GM21737 (cell line): ENCODE measurements at regions not wholly inside any gene's neighbourhood (a gene's known extent, or its start where the extent isn't known, plus 50 kb on each side); places are given as distances from the start of the nearest gene placed in this dataset.
"Not testable (repeated sequence)": the region's sequence is repeated elsewhere in the genome, so short reads cannot be mapped to it uniquely, and the experiment has no call there.

ENCODE experiments used
- ATAC-seq: cut with Tn5 transposase; IDR thresholded peaks from one replicate; pipeline ENCODE4 v1.9.1; 2021; ENCODE audit warnings: mild to moderate bottlenecking, moderate library complexity; ENCODE audit not compliant: unreplicated experiment

GRCh38 chr21:27359141-27359540 is 392.3 kb upstream of the ADAMTS5 start:
- no peak for ATAC-seq

GRCh38 chr21:27352885-27353284 is 386.0 kb upstream of the ADAMTS5 start:
- ATAC-seq = no peak

GRCh38 chr21:27346041-27346448 is 379.2 kb upstream of the ADAMTS5 start:
- ATAC-seq = no peak

- no peak for ATAC-seq
Measured at GRCh38 chr21:27339902-27340301, 373.0 kb upstream of the ADAMTS5 start.

GRCh38 chr21:27338007-27338406 is 371.1 kb upstream of the ADAMTS5 start:
- ATAC-seq = not testable (repeated sequence)

- no peak for ATAC-seq
Measured at GRCh38 chr21:27333096-27333495, 366.2 kb upstream of the ADAMTS5 start.

GRCh38 chr21:27329255-27329851 is 362.5 kb upstream of the ADAMTS5 start:
- no peak for ATAC-seq

- ATAC-seq = no peak
Measured at GRCh38 chr21:27326301-27326700, 359.4 kb upstream of the ADAMTS5 start.

GRCh38 chr21:27323331-27323730 is 356.4 kb upstream of the ADAMTS5 start:
- ATAC-seq = no peak

- no peak for ATAC-seq
Measured at GRCh38 chr21:27321791-27322190, 354.9 kb upstream of the ADAMTS5 start.

GRCh38 chr21:27320868-27321267 is 354.0 kb upstream of the ADAMTS5 start:
- no peak for ATAC-seq

GRCh38 chr21:27317601-27318000 is 350.7 kb upstream of the ADAMTS5 start:
- not testable (repeated sequence) for ATAC-seq

GRCh38 chr21:27315373-27315772 is 348.5 kb upstream of the ADAMTS5 start:
- no peak for ATAC-seq

GRCh38 chr21:27314131-27314530 is 347.2 kb upstream of the ADAMTS5 start:
- no peak for ATAC-seq

- ATAC-seq = no peak
Measured at GRCh38 chr21:27306791-27307775, 340.2 kb upstream of the ADAMTS5 start.

- no peak for ATAC-seq
Measured at GRCh38 chr21:27306206-27306605, 339.3 kb upstream of the ADAMTS5 start.

- ATAC-seq = no peak
Measured at GRCh38 chr21:27301220-27301619, 334.3 kb upstream of the ADAMTS5 start.

GRCh38 chr21:27300770-27301169 is 333.9 kb upstream of the ADAMTS5 start:
- ATAC-seq = no peak

- no peak for ATAC-seq
Measured at GRCh38 chr21:27298465-27298864, 331.6 kb upstream of the ADAMTS5 start.

GRCh38 chr21:27293239-27293638 is 326.4 kb upstream of the ADAMTS5 start:
- ATAC-seq = no peak

- ATAC-seq = no peak
Measured at GRCh38 chr21:27292783-27293182, 325.9 kb upstream of the ADAMTS5 start.

GRCh38 chr21:27292229-27292628 is 325.3 kb upstream of the ADAMTS5 start:
- no peak for ATAC-seq
